Parathyroid adenoma (tissue), 2 donors: ENCODE measurements at regions not wholly inside any gene's neighbourhood (a gene's known extent, or its start where the extent isn't known, plus 50 kb on each side); places are given as distances from the start of the nearest gene placed in this dataset.
"Not testable (repeated sequence)": the region's sequence is repeated elsewhere in the genome, so short reads cannot be mapped to it uniquely, and the experiment has no call there.

Experiments
- H2AFZ ChIP-seq: fragments of 300-600 bp; sonication (generic); one replicate; pipeline ENCODE4 v1.7.0; 2017; ENCODE audit warnings: antibody characterized with exemption, mild to moderate bottlenecking
- H3K27ac ChIP-seq: fragments of 300-600 bp; sonication (generic); one replicate; pipeline ENCODE4 v1.7.0; 2017
- H3K27me3 ChIP-seq: fragments of 300-600 bp; sonication (generic); one replicate; pipeline ENCODE4 v1.7.0; 2017; ENCODE audit warnings: low read length; ENCODE audit not compliant: control insufficient read depth, insufficient read depth
- H3K36me3 ChIP-seq: fragments of 300-600 bp; sonication (generic); one replicate; pipeline ENCODE4 v1.7.0; 2017; ENCODE audit warnings: low read length; ENCODE audit not compliant: control insufficient read depth, insufficient read depth
- H3K4me1 ChIP-seq: fragments of 300-600 bp; sonication (generic); one replicate; pipeline ENCODE4 v1.7.0; 2017; ENCODE audit warnings: control low read depth
- H3K4me2 ChIP-seq: fragments of 300-600 bp; sonication (generic); one replicate; pipeline ENCODE4 v1.7.0; 2017; ENCODE audit warnings: low read length
- H3K4me3 ChIP-seq: fragments of 300-600 bp; sonication (generic); one replicate; pipeline ENCODE4 v1.7.0; 2017; ENCODE audit warnings: low read depth, low read length
- H3K79me2 ChIP-seq: fragments of 300-600 bp; sonication (generic); one replicate; pipeline ENCODE4 v1.7.0; 2017; ENCODE audit warnings: control low read depth
- H3K9ac ChIP-seq: fragments of 300-600 bp; sonication (generic); one replicate; pipeline ENCODE4 v1.7.0; 2017; ENCODE audit warnings: mild to moderate bottlenecking
- H3K9me3 ChIP-seq: fragments of 300-600 bp; sonication (generic); one replicate; pipeline ENCODE4 v1.7.0; 2017; ENCODE audit warnings: low read length; ENCODE audit not compliant: control insufficient read depth
- CTCF ChIP-seq: fragments of 300-600 bp; sonication (generic); IDR thresholded peaks from one replicate; pipeline ENCODE4 v1.7.0; 2017; ENCODE audit warnings: antibody characterized with exemption, mild to moderate bottlenecking
- donor health status: primary hyperparathyroidism.

- Histone ChIP-seq H3K9ac (no peak overlapping the region), H3K27ac (no peak overlapping the region), H3K36me3 (no peaks in the 10 kb centered on the region), H3K4me3 (no peak overlapping the region), H2AFZ (no peak overlapping the region), H3K79me2 (no peaks in the 10 kb centered on the region), H3K4me2 (no peak overlapping the region), H3K27me3 (no peaks in the 10 kb centered on the region), H3K4me1 (no peaks in the 10 kb centered on the region), H3K9me3 (no peaks in the 10 kb centered on the region)
- TF ChIP-seq CTCF, result no peak
Measured at GRCh38 chr4:66016240-66016639, 346.0 kb upstream of the EPHA5 start.

- Histone ChIP-seq H3K79me2 (no peaks in the 10 kb centered on the region), H3K36me3 (no peaks in the 10 kb centered on the region), H3K4me3 (no peak overlapping the region)
Measured at GRCh38 chr4:66014146-66014765, 344.0 kb upstream of the EPHA5 start.

GRCh38 chr4:66000510-66001117, 330.3 kb upstream of the EPHA5 start:
- Histone ChIP-seq H3K4me3 (no peak overlapping the region), H3K4me2 (no peak overlapping the region), H3K27me3 (no peaks in the 10 kb centered on the region), H3K9ac (no peak overlapping the region), H3K36me3 (no peaks in the 10 kb centered on the region), H3K9me3 (no peaks in the 10 kb centered on the region), H3K27ac (no peak overlapping the region), H3K79me2 (no peaks in the 10 kb centered on the region), H3K4me1 (no peaks in the 10 kb centered on the region), H2AFZ (no peak overlapping the region)
- TF ChIP-seq CTCF, result no peak

More at GRCh38 chr4:66014146-66014765, 344.0 kb upstream of the EPHA5 start:
- Histone ChIP-seq H3K9me3 (no peaks in the 10 kb centered on the region), H3K27ac (no peak overlapping the region), H3K4me1 (no peaks in the 10 kb centered on the region), H3K9ac (no peak overlapping the region), H3K4me2 (no peak overlapping the region), H2AFZ (no peak overlapping the region), H3K27me3 (no peaks in the 10 kb centered on the region)
- TF ChIP-seq CTCF, result no peak

GRCh38 chr4:65999518-65999871, 329.2 kb upstream of the EPHA5 start:
- TF ChIP-seq CTCF, result no peak
- H3K4me2 ChIP-seq, result no peak overlapping the region
- no peak overlapping the region for H2AFZ ChIP-seq
- H3K9me3 ChIP-seq, result no peaks in the 10 kb centered on the region
- no peaks in the 10 kb centered on the region for H3K27me3 ChIP-seq
- H3K4me3 ChIP-seq, result no peak overlapping the region
- H3K4me1 ChIP-seq, result no peaks in the 10 kb centered on the region
- no peak overlapping the region for H3K9ac ChIP-seq
- H3K27ac ChIP-seq, result no peak overlapping the region
- no peaks in the 10 kb centered on the region for H3K36me3 ChIP-seq
- no peaks in the 10 kb centered on the region for H3K79me2 ChIP-seq

GRCh38 chr4:65998807-65999517, 328.7 kb upstream of the EPHA5 start:
- not testable (repeated sequence) for H3K4me1 ChIP-seq, H3K9me3 ChIP-seq, H3K27me3 ChIP-seq, H3K79me2 ChIP-seq, H2AFZ ChIP-seq, H3K27ac ChIP-seq, H3K4me2 ChIP-seq, H3K4me3 ChIP-seq, H3K9ac ChIP-seq, H3K36me3 ChIP-seq
